WI38 (cell line): ENCODE measurements at regions not wholly inside any gene's neighbourhood (a gene's known extent, or its start where the extent isn't known, plus 50 kb on each side); places are given as distances from the start of the nearest gene placed in this dataset.

Experiments used
- H3K4me3 ChIP-seq: 2 replicates; pipeline ENCODE4 v1.5.1; 2011; ENCODE audit warnings: low read depth, mild to moderate bottlenecking, control low read depth, low read length
- TF ChIP-seq, protein P1 (sequence below): IDR thresholded peaks from 2 replicates; pipeline ENCODE4 v1.5.1; 2012; ENCODE audit warnings: low read depth, mild to moderate bottlenecking, control low read depth, low read length

DNA sequence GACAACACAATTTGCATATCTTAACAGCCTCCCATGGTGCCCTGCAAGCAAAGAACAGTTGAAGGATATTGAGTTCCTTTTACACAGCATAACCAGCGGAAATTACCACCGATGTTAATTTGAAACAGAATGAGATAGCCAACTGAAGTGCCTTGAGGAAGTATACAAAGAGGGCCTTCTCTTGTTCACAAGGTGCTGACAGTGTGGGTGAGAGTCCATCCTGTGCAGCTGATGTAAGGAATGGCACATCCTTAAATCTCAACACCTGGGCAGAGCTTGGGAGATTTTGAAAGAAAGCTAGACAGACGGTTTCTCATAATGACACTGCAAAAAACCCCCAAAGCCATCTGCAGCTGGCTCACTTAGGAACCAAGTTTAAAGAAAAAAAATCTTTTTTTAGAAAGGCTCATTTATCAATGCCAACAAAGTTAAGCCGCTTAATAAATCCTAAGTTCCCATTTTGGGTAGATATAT lies 818.6 kb downstream of the KCNJ2 start:
- TF ChIP-seq, protein P1, sequence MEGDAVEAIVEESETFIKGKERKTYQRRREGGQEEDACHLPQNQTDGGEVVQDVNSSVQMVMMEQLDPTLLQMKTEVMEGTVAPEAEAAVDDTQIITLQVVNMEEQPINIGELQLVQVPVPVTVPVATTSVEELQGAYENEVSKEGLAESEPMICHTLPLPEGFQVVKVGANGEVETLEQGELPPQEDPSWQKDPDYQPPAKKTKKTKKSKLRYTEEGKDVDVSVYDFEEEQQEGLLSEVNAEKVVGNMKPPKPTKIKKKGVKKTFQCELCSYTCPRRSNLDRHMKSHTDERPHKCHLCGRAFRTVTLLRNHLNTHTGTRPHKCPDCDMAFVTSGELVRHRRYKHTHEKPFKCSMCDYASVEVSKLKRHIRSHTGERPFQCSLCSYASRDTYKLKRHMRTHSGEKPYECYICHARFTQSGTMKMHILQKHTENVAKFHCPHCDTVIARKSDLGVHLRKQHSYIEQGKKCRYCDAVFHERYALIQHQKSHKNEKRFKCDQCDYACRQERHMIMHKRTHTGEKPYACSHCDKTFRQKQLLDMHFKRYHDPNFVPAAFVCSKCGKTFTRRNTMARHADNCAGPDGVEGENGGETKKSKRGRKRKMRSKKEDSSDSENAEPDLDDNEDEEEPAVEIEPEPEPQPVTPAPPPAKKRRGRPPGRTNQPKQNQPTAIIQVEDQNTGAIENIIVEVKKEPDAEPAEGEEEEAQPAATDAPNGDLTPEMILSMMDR: no peak

DNA sequence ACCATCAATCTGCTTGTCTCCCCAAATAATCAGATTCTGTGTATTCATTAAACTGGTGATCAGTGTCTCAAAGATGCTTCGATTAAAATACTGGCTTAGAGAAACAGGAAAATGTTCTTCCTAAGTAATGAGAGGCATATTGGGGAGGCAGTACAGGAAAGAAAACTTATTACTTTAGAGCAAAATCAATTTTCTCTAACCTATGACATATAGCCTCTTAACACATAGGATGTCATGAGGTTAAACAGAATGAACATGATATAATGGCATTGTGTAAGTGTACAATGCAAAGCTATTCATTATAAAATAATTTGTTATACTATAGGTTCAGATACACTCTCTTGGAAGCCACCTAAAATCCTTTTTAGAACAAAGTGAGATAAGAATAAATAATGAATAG lies 819.3 kb downstream of the KCNJ2 start:
- TF ChIP-seq, protein P1: no peak
- H3K4me3 ChIP-seq: no peak overlapping the region

More for the DNA sequence above, 818.6 kb downstream of the KCNJ2 start:
- no peak overlapping the region for H3K4me3 ChIP-seq

DNA sequence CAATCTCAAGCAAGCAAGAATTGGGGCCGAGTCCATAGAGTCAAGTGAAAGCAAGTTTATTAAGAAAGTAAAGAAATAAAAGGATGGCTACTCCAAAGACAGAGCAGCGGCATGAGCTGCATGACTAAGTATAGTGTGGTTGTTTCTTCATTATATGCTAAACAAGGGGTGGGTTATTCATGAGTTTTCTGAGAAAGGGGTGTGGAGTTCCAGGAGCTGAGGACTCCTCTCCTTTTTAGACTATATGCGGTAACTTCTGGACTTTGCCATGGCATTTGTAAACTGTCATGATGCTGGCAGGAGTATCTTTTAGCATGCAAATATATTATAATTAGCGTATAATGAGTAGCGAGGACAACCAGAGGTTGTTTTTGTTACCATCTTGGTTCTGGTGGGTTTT lies 819.9 kb downstream of the KCNJ2 start:
- TF ChIP-seq, protein P1: no peak
- no peak overlapping the region for H3K4me3 ChIP-seq

DNA sequence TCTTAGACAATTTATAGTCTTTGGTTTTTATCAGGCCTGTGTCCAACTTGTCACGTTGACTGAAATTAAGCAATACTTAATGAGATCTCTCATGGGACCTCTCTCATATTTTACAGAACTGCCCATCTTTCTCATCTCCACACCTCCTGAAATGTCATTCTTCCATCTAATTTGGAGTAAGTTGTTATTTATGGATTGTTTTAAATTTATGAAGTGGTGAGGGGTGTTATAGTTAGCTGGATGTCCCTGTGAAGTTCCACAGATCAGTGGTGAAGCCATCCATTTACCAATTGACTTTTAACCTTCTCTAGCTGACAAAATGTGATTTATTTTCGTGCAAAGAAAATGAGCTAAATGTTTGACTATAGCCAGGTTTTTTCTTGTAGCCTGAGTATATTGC lies 824.9 kb downstream of the KCNJ2 start:
- no peak overlapping the region for H3K4me3 ChIP-seq
- TF ChIP-seq, protein P1: no peak

- no peak overlapping the region for H3K4me3 ChIP-seq
- TF ChIP-seq, protein P1: no peak
Observed at GRCh38 chr17:70995997-70996396, 826.7 kb downstream of the KCNJ2 start.

GRCh38 chr17:71003736-71004135 lies 834.4 kb downstream of the KCNJ2 start:
- H3K4me3 ChIP-seq: no peak overlapping the region
- TF ChIP-seq, protein P1: no peak

DNA sequence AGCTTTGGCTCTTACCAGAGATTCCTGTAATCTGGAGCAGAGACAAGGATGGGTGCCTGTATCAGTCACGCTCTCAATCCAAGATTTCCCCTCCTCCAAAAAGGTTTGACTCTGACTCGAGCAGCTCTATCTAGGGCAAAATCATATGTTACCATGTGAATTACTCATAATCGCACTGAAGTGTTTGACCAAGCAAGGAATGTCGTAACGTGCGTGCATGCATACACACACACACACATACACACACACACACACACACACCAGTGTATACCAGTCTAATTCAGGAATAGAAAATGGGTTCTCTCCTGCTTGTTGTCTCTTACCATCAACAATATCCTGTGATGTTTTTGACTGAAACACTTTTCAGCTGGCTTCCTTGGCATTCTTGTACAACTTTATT lies 835.1 kb downstream of the KCNJ2 start:
- no peak overlapping the region for H3K4me3 ChIP-seq
- TF ChIP-seq, protein P1: no peak
